K562 (cell line): ENCODE measurements at regions not wholly inside any gene's neighbourhood (a gene's known extent, or its start where the extent isn't known, plus 50 kb on each side); places are given as distances from the start of the nearest gene placed in this dataset.

ENCODE experiments used
- ATAC-seq: fragments of 200-7000 bp; cut with Tn5 transposase; 3 replicates; pipeline ENCODE4 v1.9.1; 2020; ENCODE audit warnings: moderate library complexity
- BruUV-seq: library from RNA; stranded (reverse); fragments of 400-500 nt; replicated peaks from 2 replicates; lab custom pipeline; 2021; lab: Mats Ljungman, UMichigan
- CTCF ChIA-PET: fragments of 300-600 bp; formaldehyde crosslinking; extraction: SDS; loops from one replicate; lab custom pipeline; 2021; ENCODE audit warnings: low intra/inter-chr PET ratio; lab: Yijun Ruan, JAX
- POLR2A ChIA-PET: fragments of 300-600, 350-650 bp; sonication (Branson Sonifier 250); formaldehyde crosslinking; extraction: SDS; loops from one replicate; lab custom pipeline; 2021; ENCODE audit warnings: antibody characterized with exemption, inconsistent platforms; lab: Yijun Ruan, JAX
- DNase-seq, 4 experiments: peaks; one replicate each; pipeline versions ENCODE4 v3.0.0 to v3.0.0-alpha.2; 2011 to 2018; ENCODE audit warnings: low spot score in 3 of 4, mixed read lengths in 3 of 4; ENCODE audit errors: extremely low read depth in 1 of 4
- FAIRE-seq: peaks from 2 replicates; lab custom pipeline; 2011; peaks lifted over from hg19 to GRCh38; lab: Jason Lieb, UNC
- H2AFZ ChIP-seq: 2 replicates; pipeline ENCODE4 v1.6.0; 2011; ENCODE audit warnings: low read depth, low read length, control low read depth, inconsistent platforms
- H3K27ac ChIP-seq: fragments of 200-600 bp; 3 replicates; pipeline ENCODE4 v1.8.0; 2011; ENCODE audit warnings: low read depth, mild to moderate bottlenecking, control low read depth, inconsistent platforms, low read length, moderate library complexity, mixed read lengths; ENCODE audit errors: extremely low read depth
- H3K27me3 ChIP-seq, 2 experiments: fragments of 300-600 bp in 1 of 2; 2 replicates in 1 of 2; 3 replicates in 1 of 2; pipeline versions ENCODE4 v1.6.0 to v1.8.0; 2011; ENCODE audit warnings: inconsistent platforms in 2 of 2, low read length in 2 of 2, mild to moderate bottlenecking in 1 of 2, mixed read lengths in 1 of 2, moderate library complexity in 1 of 2; ENCODE audit not compliant: control insufficient read depth in 2 of 2, insufficient read depth in 2 of 2
- H3K36me3 ChIP-seq: fragments of 300-600 bp; 3 replicates; pipeline ENCODE4 v1.8.0; 2011; ENCODE audit warnings: mild to moderate bottlenecking, low read length, inconsistent platforms; ENCODE audit not compliant: control insufficient read depth, insufficient read depth
- H3K4me1 ChIP-seq, 2 experiments: fragments of 200-600 bp in 1 of 2; replicated peaks in 1 of 2; 2 replicates in 1 of 2; 3 replicates in 1 of 2; pipeline versions ENCODE4 v1.5.1 to v1.8.0; 2011; ENCODE audit warnings: inconsistent platforms in 2 of 2, low read length in 2 of 2, mild to moderate bottlenecking in 1 of 2, mixed read lengths in 1 of 2, moderate library complexity in 1 of 2; ENCODE audit not compliant: control insufficient read depth in 2 of 2, insufficient read depth in 2 of 2
- H3K4me2 ChIP-seq: 2 replicates; pipeline ENCODE4 v1.6.1; 2011; ENCODE audit warnings: low read length, control low read depth, inconsistent platforms, mixed read lengths; ENCODE audit not compliant: insufficient read depth
- H3K4me3 ChIP-seq: fragments of 200-600 bp; sonication (generic), shearing (Covaris generic); 2 replicates; pipeline ENCODE4 v1.5.1; 2016; ENCODE audit warnings: control low read depth, inconsistent platforms
- H3K79me2 ChIP-seq: fragments of 200-600 bp; 3 replicates; pipeline ENCODE4 v1.8.0; 2011; ENCODE audit warnings: low read length, inconsistent platforms; ENCODE audit not compliant: control insufficient read depth, insufficient read depth
- H3K9ac ChIP-seq, 2 experiments: 2 replicates each; pipeline versions ENCODE4 v1.6.0 to v1.6.1; 2011; ENCODE audit warnings: low read depth in 2 of 2, low read length in 2 of 2, control low read depth in 1 of 2, inconsistent platforms in 1 of 2, mild to moderate bottlenecking in 1 of 2, mixed read lengths in 1 of 2; ENCODE audit not compliant: insufficient read depth in 1 of 2
- H3K9me1 ChIP-seq: one replicate; pipeline ENCODE4 v1.6.0; 2011; ENCODE audit warnings: inconsistent platforms, mild to moderate bottlenecking, low read length, moderate library complexity; ENCODE audit not compliant: control insufficient read depth, insufficient read depth
- H3K9me3 ChIP-seq: replicated peaks from 2 replicates; pipeline ENCODE4 v1.5.1; 2011; ENCODE audit warnings: low read depth, low read length, inconsistent platforms; ENCODE audit not compliant: control insufficient read depth, insufficient read depth
- H4K20me1 ChIP-seq: replicated peaks from 2 replicates; pipeline ENCODE4 v1.6.1; 2011; ENCODE audit warnings: low read length, inconsistent platforms, mixed read lengths; ENCODE audit not compliant: control insufficient read depth, insufficient read depth
- ETV1 ChIP-seq: fragments of 450-650 bp; conservative IDR thresholded peaks from 2 replicates; pipeline ENCODE4 v1.6.1; 2016; ENCODE audit warnings: missing genetic modification characterization, control low read depth, low read depth, missing compliant biosample characterization
- MTF1 ChIP-seq: fragments of 250-450 bp; sonication (Bioruptor Pico); IDR thresholded peaks from 2 replicates; pipeline ENCODE4 v1.9.0; 2021; ENCODE audit warnings: moderate library complexity, mild to moderate bottlenecking, inconsistent platforms, borderline replicate concordance
- NFRKB ChIP-seq: fragments of 450-650 bp; IDR thresholded peaks from 2 replicates; pipeline ENCODE4 v1.6.1; 2016; ENCODE audit warnings: low read depth
- PHF21A ChIP-seq: fragments of 450-650 bp; IDR thresholded peaks from 2 replicates; pipeline ENCODE4 v1.6.1; 2017; ENCODE audit warnings: low read depth, borderline replicate concordance
- STAG1 ChIP-seq: sonication (generic); formaldehyde crosslinking; IDR thresholded peaks from 2 replicates; pipeline ENCODE4 v1.5.0; 2020; ENCODE audit warnings: missing genetic modification reagents, borderline replicate concordance
- ZBTB17 ChIP-seq: fragments of 450-650 bp; formaldehyde crosslinking; IDR thresholded peaks from 2 replicates; pipeline ENCODE4 v1.4.0; 2020; ENCODE audit warnings: mild to moderate bottlenecking
- ZNF197 ChIP-seq: fragments of 200-800 bp; sonication (Bioruptor generic); IDR thresholded peaks from 2 replicates; pipeline ENCODE4 v1.6.1; 2016; ENCODE audit warnings: low read depth, missing genetic modification characterization, missing compliant biosample characterization
- ZNF23 ChIP-seq: fragments of 250-450 bp; sonication (Bioruptor Pico); IDR thresholded peaks from 2 replicates; pipeline ENCODE4 v1.4.0; 2020; ENCODE audit warnings: mild to moderate bottlenecking
- ZNF232 ChIP-seq: sonication (generic); formaldehyde crosslinking; IDR thresholded peaks from 2 replicates; pipeline ENCODE4 v1.8.0; 2022; ENCODE audit warnings: mild to moderate bottlenecking, missing genetic modification reagents
- ZZZ3 ChIP-seq: fragments of 450-650 bp; IDR thresholded peaks from 2 replicates; pipeline ENCODE4 v1.6.1; 2016; ENCODE audit warnings: antibody characterized with exemption, mild to moderate bottlenecking, moderate library complexity
- WGBS: fragments of 100-300 bp; shearing (Covaris generic); methylation state at CpG from one replicate; pipeline ENCODE4 v1.1.6; 2016; ENCODE audit warnings: low coverage, mixed read lengths; ENCODE audit not compliant: insufficient coverage; ENCODE audit errors: missing lambda C conversion rate; 5-methylcytosine and 5-hydroxymethylcytosine counted together
- in situ Hi-C: fragments of 300-500 bp; cut with MboI; formaldehyde crosslinking; loops from 4 replicates; pipeline ENCODE4 v1.15.0; 2018; ENCODE audit warnings: inconsistent platforms, mixed read lengths
- intact Hi-C: fragments of 100-400 bp; cut with micrococcal nuclease; formaldehyde crosslinking; loops from 2 replicates; pipeline ENCODE4 v1.14.2; 2022
- TF ChIP-seq, protein P1 (sequence below): fragments of 450-650 bp; IDR thresholded peaks from 2 replicates; pipeline ENCODE4 v1.6.1; 2017; ENCODE audit warnings: mild to moderate bottlenecking, moderate library complexity
- TF ChIP-seq, protein P2 (sequence below): sonication (generic); formaldehyde crosslinking; IDR thresholded peaks from 2 replicates; pipeline ENCODE4 v1.8.0; 2023; ENCODE audit warnings: mild to moderate bottlenecking, missing genetic modification reagents

DNA sequence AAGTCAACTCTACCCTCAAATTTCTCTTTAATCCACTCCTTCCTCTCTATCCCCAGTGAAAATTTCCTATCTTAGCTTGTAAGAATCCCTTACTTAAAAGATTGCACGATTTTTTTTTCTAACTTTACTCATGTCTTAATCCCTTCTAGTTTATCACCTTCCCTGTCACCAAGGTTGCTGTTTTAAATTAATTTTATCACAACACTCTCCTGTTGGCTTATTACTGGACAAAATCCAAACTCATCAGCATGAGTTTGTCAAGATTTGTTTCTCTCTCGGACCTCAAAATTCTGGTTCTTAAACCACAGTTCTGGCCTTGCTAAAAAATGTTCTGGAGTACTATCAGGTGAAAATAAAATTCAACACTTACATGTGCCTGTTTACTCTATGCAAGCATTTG, 959.1 kb upstream of the SLC10A2 start:
- ChIA-PET POLR2A (no interaction called here), CTCF (no interaction called here)
- H2AFZ ChIP-seq: no peak overlapping the region
- H3K79me2 ChIP-seq: no peaks in the 10 kb centered on the region
- H3K9me3 ChIP-seq: no peaks in the 10 kb centered on the region
- ATAC-seq (no peak), DNase-seq (no peak), FAIRE-seq (no peak)
- BruUV-seq: no TSS peak
- H3K9ac ChIP-seq: no peak overlapping the region
- no peak overlapping the region for H3K27ac ChIP-seq
- intact Hi-C loops: no loop called here
- H3K4me3 ChIP-seq: no peak overlapping the region
- no peak for TF ChIP-seq MTF1
- TF ChIP-seq ZZZ3: no peak
- TF ChIP-seq ETV1: no peak
- no peak for TF ChIP-seq ZNF232 (CRISPR knock-in tag)
- no peak for TF ChIP-seq NFRKB
- no peak for TF ChIP-seq ZNF197 (CRISPR knock-in tag)
- no peak for TF ChIP-seq ZNF23
- no peak for TF ChIP-seq ZBTB17 (CRISPR knock-in tag)
- TF ChIP-seq STAG1 (CRISPR knock-in tag): no peak
- no peak for TF ChIP-seq PHF21A
- TF ChIP-seq, protein P1, sequence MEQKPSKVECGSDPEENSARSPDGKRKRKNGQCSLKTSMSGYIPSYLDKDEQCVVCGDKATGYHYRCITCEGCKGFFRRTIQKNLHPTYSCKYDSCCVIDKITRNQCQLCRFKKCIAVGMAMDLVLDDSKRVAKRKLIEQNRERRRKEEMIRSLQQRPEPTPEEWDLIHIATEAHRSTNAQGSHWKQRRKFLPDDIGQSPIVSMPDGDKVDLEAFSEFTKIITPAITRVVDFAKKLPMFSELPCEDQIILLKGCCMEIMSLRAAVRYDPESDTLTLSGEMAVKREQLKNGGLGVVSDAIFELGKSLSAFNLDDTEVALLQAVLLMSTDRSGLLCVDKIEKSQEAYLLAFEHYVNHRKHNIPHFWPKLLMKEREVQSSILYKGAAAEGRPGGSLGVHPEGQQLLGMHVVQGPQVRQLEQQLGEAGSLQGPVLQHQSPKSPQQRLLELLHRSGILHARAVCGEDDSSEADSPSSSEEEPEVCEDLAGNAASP: no peak
- TF ChIP-seq, protein P2, sequence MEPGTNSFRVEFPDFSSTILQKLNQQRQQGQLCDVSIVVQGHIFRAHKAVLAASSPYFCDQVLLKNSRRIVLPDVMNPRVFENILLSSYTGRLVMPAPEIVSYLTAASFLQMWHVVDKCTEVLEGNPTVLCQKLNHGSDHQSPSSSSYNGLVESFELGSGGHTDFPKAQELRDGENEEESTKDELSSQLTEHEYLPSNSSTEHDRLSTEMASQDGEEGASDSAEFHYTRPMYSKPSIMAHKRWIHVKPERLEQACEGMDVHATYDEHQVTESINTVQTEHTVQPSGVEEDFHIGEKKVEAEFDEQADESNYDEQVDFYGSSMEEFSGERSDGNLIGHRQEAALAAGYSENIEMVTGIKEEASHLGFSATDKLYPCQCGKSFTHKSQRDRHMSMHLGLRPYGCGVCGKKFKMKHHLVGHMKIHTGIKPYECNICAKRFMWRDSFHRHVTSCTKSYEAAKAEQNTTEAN (CRISPR knock-in tag): no peak
- H3K36me3 ChIP-seq: no peaks in the 10 kb centered on the region
- 0% methylated on average over 2 of the region's 2 CpGs for WGBS
- no peak overlapping the region for H3K4me2 ChIP-seq
- no peaks in the 10 kb centered on the region for H3K9me1 ChIP-seq
- H3K4me1 ChIP-seq: no peaks in the 10 kb centered on the region
- in situ Hi-C loops: no loop called here
- H4K20me1 ChIP-seq: no peaks in the 10 kb centered on the region
- H3K27me3 ChIP-seq: no peaks in the 10 kb centered on the region
